Left ventricle myocardium inferior (tissue), 1 donor: ENCODE measurements at regions not wholly inside any gene's neighbourhood (a gene's known extent, or its start where the extent isn't known, plus 50 kb on each side); places are given as distances from the start of the nearest gene placed in this dataset.

Experiments
- DNase-seq: peaks from one replicate; pipeline ENCODE4 v3.0.0-alpha.2; 2020
- H3K27ac ChIP-seq: fragments of 200-600 bp; replicated peaks from 2 replicates; pipeline ENCODE4 v1.8.0; 2021
- H3K27me3 ChIP-seq: fragments of 200-600 bp; 2 replicates; pipeline ENCODE4 v1.8.0; 2021; ENCODE audit warnings: low read depth
- H3K36me3 ChIP-seq: fragments of 200-600 bp; 2 replicates; pipeline ENCODE4 v1.8.0; 2021
- H3K4me1 ChIP-seq: fragments of 200-600 bp; 2 replicates; pipeline ENCODE4 v1.8.0; 2021
- H3K4me3 ChIP-seq: fragments of 200-600 bp; 2 replicates; pipeline ENCODE4 v1.8.0; 2021; ENCODE audit warnings: mild to moderate bottlenecking, moderate library complexity
- H3K9me3 ChIP-seq: fragments of 200-600 bp; replicated peaks from 2 replicates; pipeline ENCODE4 v1.8.0; 2021
- intact Hi-C: fragments of 100-400 bp; cut with micrococcal nuclease; formaldehyde crosslinking; loops from one replicate; pipeline ENCODE4 v1.11.0; 2022
- TF ChIP-seq, protein P1 (sequence below): fragments of 200-600 bp; IDR thresholded peaks from 2 replicates; pipeline ENCODE4 v1.8.0; 2021; ENCODE audit warnings: antibody characterized with exemption, mild to moderate bottlenecking, borderline replicate concordance
- donor health status: DM: no; HTN: yes; CAD: no; lungs with severe emphysema.

DNA sequence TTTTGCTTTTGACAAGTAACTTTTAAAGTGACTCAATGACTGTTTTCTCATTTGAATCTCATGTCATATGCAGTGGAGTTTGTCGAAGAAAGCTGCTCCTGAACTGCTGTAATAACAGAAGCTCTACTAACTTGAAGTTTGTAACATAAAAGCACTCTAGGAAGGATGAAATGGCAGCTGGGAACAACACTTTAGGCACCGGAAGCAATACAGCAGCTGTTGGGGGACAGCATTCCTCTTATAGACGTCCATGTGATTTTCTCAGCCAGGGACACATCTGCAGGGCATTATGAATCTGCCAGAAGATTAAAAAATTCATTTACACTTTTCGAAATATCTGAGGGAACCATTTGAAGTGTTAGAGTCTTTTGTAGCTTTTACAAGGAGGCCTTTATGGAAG is 1035.8 kb downstream of the ADGRL3 start:
- TF ChIP-seq, protein P1, sequence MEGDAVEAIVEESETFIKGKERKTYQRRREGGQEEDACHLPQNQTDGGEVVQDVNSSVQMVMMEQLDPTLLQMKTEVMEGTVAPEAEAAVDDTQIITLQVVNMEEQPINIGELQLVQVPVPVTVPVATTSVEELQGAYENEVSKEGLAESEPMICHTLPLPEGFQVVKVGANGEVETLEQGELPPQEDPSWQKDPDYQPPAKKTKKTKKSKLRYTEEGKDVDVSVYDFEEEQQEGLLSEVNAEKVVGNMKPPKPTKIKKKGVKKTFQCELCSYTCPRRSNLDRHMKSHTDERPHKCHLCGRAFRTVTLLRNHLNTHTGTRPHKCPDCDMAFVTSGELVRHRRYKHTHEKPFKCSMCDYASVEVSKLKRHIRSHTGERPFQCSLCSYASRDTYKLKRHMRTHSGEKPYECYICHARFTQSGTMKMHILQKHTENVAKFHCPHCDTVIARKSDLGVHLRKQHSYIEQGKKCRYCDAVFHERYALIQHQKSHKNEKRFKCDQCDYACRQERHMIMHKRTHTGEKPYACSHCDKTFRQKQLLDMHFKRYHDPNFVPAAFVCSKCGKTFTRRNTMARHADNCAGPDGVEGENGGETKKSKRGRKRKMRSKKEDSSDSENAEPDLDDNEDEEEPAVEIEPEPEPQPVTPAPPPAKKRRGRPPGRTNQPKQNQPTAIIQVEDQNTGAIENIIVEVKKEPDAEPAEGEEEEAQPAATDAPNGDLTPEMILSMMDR = no peak

DNA sequence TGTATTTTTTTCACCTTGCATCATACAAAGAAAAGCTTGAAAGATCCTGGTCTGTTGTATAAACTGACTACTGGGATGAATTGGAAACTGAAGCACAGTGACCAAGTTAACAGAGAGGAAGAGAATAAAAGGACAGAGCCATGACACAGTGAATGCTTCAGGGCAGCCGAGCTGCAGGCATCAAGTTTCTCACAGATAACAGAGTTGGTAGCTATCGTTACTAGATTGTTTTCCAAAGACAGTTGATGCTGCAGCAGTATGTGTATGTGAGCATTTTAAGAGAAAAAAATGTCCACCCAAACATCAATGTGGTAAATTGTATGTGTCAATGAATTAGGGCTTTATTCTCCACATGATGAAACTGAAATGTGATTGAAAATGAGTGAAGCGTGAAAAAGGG is 1032.7 kb downstream of the ADGRL3 start:
- Histone ChIP-seq H3K4me1 (peaks cover 14% of the 10 kb centered on the region), H3K9me3 (peaks cover 6% of the 10 kb centered on the region), H3K36me3 (no peaks in the 10 kb centered on the region), H3K27me3 (no peaks in the 10 kb centered on the region), H3K27ac (no peak overlapping the region), H3K4me3 (no peak overlapping the region)
- intact Hi-C loops = no loop called here
- TF ChIP-seq, protein P1 = no peak
- DNase-seq = no peak

More for the DNA sequence above, 1035.8 kb downstream of the ADGRL3 start:
- Histone ChIP-seq H3K36me3 (no peaks in the 10 kb centered on the region), H3K4me3 (no peak overlapping the region), H3K27me3 (no peaks in the 10 kb centered on the region), H3K4me1 (peaks cover 15% of the 10 kb centered on the region), H3K9me3 (peaks cover 9% of the 10 kb centered on the region), H3K27ac (no peak overlapping the region)
- DNase-seq = no peak
- intact Hi-C loops = no loop called here

DNA sequence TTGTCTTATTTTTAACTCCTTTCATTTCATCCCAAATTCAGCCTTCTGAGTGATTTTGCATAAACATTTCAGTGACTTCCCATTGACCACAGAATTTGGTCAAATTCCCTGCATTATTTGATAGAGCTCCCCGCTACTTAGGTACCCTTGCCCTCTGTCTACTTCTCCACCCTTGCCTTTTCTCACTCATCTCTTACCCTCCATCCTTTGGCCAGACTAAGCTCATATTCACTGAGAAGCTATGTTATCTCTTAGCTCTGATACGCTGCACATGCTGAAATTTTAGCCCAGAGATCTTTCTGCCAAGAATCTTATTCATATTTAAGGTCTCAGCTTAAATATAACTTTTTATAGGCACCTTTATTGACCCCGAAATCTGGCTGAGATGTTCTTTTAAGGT is 1031.9 kb downstream of the ADGRL3 start:
- H3K27ac ChIP-seq = no peak overlapping the region
- no peaks in the 10 kb centered on the region for H3K36me3 ChIP-seq
- no peak for DNase-seq
- no peaks in the 10 kb centered on the region for H3K27me3 ChIP-seq
- H3K4me1 ChIP-seq = peaks cover 10% of the 10 kb centered on the region
- H3K9me3 ChIP-seq = peaks cover 6% of the 10 kb centered on the region
- TF ChIP-seq, protein P1 = no peak
- H3K4me3 ChIP-seq = no peak overlapping the region
- intact Hi-C loops = no loop called here

DNA sequence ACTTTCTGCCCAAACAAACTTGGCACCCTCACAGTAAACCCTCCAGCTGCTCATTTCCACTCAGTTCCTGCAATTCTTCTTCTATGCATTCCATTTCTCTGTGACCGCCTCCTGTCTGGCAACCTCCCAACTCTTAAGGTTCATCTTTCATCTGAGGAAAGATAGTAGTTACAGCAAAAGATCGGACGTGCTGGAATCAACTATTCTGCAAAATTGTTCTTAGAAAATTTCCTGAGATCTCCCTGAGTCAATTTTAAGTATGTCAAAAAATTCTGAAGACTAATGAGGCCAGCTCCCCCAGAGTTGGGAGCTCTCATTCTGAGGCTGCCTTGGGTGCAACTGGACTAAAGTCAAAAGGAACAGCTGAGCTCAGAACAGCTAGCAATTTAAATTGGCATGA is 1026.0 kb downstream of the ADGRL3 start:
- H3K27ac ChIP-seq = no peak overlapping the region
- no peak for DNase-seq
- peaks cover 3% of the 10 kb centered on the region for H3K9me3 ChIP-seq
- TF ChIP-seq, protein P1 = no peak
- intact Hi-C loops = no loop called here
- peaks cover 14% of the 10 kb centered on the region for H3K4me1 ChIP-seq
- no peaks in the 10 kb centered on the region for H3K27me3 ChIP-seq
- no peak overlapping the region for H3K4me3 ChIP-seq
- no peaks in the 10 kb centered on the region for H3K36me3 ChIP-seq

DNA sequence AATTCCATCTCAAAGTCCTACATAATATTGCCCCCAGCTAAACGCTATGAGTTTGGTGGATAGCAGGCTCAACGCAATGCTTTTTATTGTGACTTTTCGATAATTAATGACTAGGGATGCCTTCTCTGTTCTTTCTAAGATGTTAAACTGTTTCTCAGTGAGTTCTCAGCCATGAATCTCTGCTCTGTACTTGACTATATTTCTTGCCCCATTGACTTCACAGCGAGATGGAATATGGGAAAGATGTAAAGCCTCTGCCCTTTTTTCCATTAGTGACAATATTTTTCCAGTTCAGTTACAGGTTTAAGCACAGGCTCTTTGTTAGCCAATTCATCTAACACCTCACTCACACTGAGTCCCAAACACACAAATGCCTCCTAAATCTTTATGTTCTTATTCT is 1022.0 kb downstream of the ADGRL3 start:
- peaks cover 14% of the 10 kb centered on the region for H3K4me1 ChIP-seq
- DNase-seq = no peak
- H3K4me3 ChIP-seq = no peak overlapping the region
- H3K9me3 ChIP-seq = no peaks in the 10 kb centered on the region
- intact Hi-C loops = no loop called here
- TF ChIP-seq, protein P1 = no peak
- H3K27me3 ChIP-seq = no peaks in the 10 kb centered on the region
- no peaks in the 10 kb centered on the region for H3K36me3 ChIP-seq
- H3K27ac ChIP-seq = no peak overlapping the region

DNA sequence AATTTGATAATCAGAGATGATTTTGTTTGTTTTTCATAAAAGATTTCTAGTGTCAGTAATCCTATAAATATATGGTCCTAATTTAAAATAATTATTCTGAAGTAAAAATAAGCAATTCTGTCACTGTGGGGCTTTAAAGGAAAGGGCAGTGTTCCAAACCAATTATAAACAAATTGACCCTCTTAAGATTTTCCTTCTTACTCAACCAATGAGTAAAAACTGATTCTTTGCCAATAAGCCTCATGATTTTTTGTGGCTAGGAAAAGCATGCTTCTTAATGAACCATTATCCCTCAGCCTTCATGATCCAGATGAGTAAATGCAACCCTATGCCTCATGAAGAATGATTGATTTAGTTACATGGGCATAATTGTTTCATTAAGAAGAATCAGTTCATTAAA is 1010.4 kb downstream of the ADGRL3 start:
- no peaks in the 10 kb centered on the region for H3K9me3 ChIP-seq
- DNase-seq = no peak
- TF ChIP-seq, protein P1 = no peak
- H3K27me3 ChIP-seq = no peaks in the 10 kb centered on the region
- no peaks in the 10 kb centered on the region for H3K36me3 ChIP-seq
- peaks cover 15% of the 10 kb centered on the region for H3K4me1 ChIP-seq
- intact Hi-C loops = no loop called here
- no peak overlapping the region for H3K4me3 ChIP-seq
- no peak overlapping the region for H3K27ac ChIP-seq
